Stimulated activated naive CD4-positive, alpha-beta T cell treated with Interleukin-2 at 50 U/mL for 16 hours (primary cell): ENCODE measurements at regions not wholly inside any gene's neighbourhood (a gene's known extent, or its start where the extent isn't known, plus 50 kb on each side); places are given as distances from the start of the nearest gene placed in this dataset.
"Not testable (repeated sequence)": the region's sequence is repeated elsewhere in the genome, so short reads cannot be mapped to it uniquely, and the experiment has no call there.

Experiments used
- DNase-seq: peaks from one replicate; lab custom pipeline; 2025; lab: John Stamatoyannopoulos, UW

GRCh38 chr14:89524990-89525667 lies 108.1 kb upstream of the FOXN3 start:
- DNase-seq = no peak

GRCh38 chr14:89524412-89524811 lies 107.4 kb upstream of the FOXN3 start:
- no peak for DNase-seq

GRCh38 chr14:89521988-89522387 lies 105.0 kb upstream of the FOXN3 start:
- DNase-seq = no peak

GRCh38 chr14:89519040-89519439 lies 102.0 kb upstream of the FOXN3 start:
- DNase-seq = no peak

- no peak for DNase-seq
Observed at GRCh38 chr14:89516173-89516572, 99.1 kb upstream of the FOXN3 start.

GRCh38 chr14:89514601-89515000 lies 97.6 kb upstream of the FOXN3 start:
- no peak for DNase-seq

- DNase-seq = no peak
Observed at GRCh38 chr14:89509891-89510290, 92.9 kb upstream of the FOXN3 start.

- DNase-seq = no peak
Observed at GRCh38 chr14:89508863-89509262, 91.8 kb upstream of the FOXN3 start.

GRCh38 chr14:89507926-89508460 lies 91.0 kb upstream of the FOXN3 start:
- no peak for DNase-seq

GRCh38 chr14:89507521-89507920 lies 90.5 kb upstream of the FOXN3 start:
- no peak for DNase-seq

GRCh38 chr14:89506891-89507452 lies 89.9 kb upstream of the FOXN3 start:
- DNase-seq = not testable (repeated sequence)

- DNase-seq = peak; percentile 5
Observed at GRCh38 chr14:89504602-89505313, 87.7 kb upstream of the FOXN3 start.

GRCh38 chr14:89504091-89504490 lies 87.1 kb upstream of the FOXN3 start:
- no peak for DNase-seq

- DNase-seq = no peak
Observed at GRCh38 chr14:89503431-89503996, 86.5 kb upstream of the FOXN3 start.

GRCh38 chr14:89502966-89503365 lies 85.9 kb upstream of the FOXN3 start:
- DNase-seq = no peak

GRCh38 chr14:89501381-89501780 lies 84.3 kb upstream of the FOXN3 start:
- no peak for DNase-seq

- DNase-seq = no peak
Observed at GRCh38 chr14:89500303-89500702, 83.3 kb upstream of the FOXN3 start.

- no peak for DNase-seq
Observed at GRCh38 chr14:89498878-89499277, 81.8 kb upstream of the FOXN3 start.

GRCh38 chr14:89495718-89496117 lies 78.7 kb upstream of the FOXN3 start:
- DNase-seq = no peak

- no peak for DNase-seq
Observed at GRCh38 chr14:89493877-89494634, 77.0 kb upstream of the FOXN3 start.

- no peak for DNase-seq
Observed at GRCh38 chr14:89493406-89493805, 76.4 kb upstream of the FOXN3 start.
